ENCODE measurements at regions not wholly inside any gene's neighbourhood (a gene's known extent, or its start where the extent isn't known, plus 50 kb on each side); places are given as distances from the start of the nearest gene placed in this dataset.

DNA sequence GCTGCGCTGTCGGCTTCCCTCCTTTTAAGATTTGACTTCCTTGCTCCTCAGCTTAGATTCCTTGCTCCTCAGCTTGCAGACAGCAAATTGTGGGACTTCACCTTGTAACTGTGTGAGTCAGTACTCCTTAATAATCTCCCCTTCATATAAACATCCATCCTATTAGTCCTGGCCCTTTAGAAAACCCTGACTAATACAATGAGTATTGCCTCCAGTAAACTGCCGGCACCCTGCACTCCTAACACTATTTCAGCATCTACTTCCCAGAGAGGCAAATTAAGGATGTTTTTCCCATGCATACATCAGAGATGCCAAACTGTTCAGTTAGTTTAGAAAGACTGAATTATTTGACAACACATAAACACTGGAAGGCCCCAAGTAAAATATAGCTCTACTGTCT, 611.3 kb upstream of the TMEM132C start:
- CTCF ChIA-PET (ENCODE audit: partially characterized antibody), result interaction anchor here (0.8 to 1.4 kb wide), 1 partner anchor 22 kb away, joined by 3 read pairs; no protein-coding TSS in a partner anchor
- H2AFZ ChIP-seq (ENCODE audit: low read length), result no peak overlapping the region
- no peak overlapping the region for H3K27ac ChIP-seq (ENCODE audit: low read depth, low read length)
- no peaks in the 10 kb centered on the region for H3K23me2 ChIP-seq (ENCODE audit: low read depth, low read length)
- H3K9ac ChIP-seq (replicated peaks in 1 of 4; ENCODE audit: extremely low read depth in 1 of 4, low read depth in 3 of 4, low read length in 3 of 4), result no peak overlapping the region
- WGBS, 2 experiments (ENCODE audit: extremely low coverage in 1 of 2, insufficient coverage in 1 of 2, insufficient read length in 1 of 2, insufficient replicate concordance in 2 of 2, low coverage in 1 of 2, low lambda C conversion rate in 2 of 2, missing lambda C conversion rate in 1 of 2), result 98% methylated on average over 3 of the region's 3 CpGs; no CpG with 5 or more reads in 1 of the 2 experiments
- no peak overlapping the region for H2BK5ac ChIP-seq (ENCODE audit: low read depth, low read length)
- H2BK120ac ChIP-seq (replicated peaks; ENCODE audit: low read depth, low read length), result no peak overlapping the region
- no peaks in the 10 kb centered on the region for H4K20me1 ChIP-seq (replicated peaks in 1 of 2; ENCODE audit: control insufficient read depth in 1 of 2, insufficient read depth in 2 of 2, low read length in 2 of 2)
- no peak overlapping the region for H4K8ac ChIP-seq (ENCODE audit: extremely low read depth, insufficient read depth, low read length)
- no peak overlapping the region for H2BK12ac ChIP-seq (ENCODE audit: low read depth, low read length)
- H3K36me3 ChIP-seq (ENCODE audit: control insufficient read depth in 2 of 4, insufficient read depth in 4 of 4, low read length in 3 of 4), result no peaks in the 10 kb centered on the region
- H2AK5ac ChIP-seq (ENCODE audit: low read depth, low read length), result no peak overlapping the region
- H3K79me2 ChIP-seq (ENCODE audit: control insufficient read depth in 1 of 2, insufficient read depth in 2 of 2, low read length in 2 of 2), result no peaks in the 10 kb centered on the region
- H3K18ac ChIP-seq (ENCODE audit: extremely low read depth, low read length), result no peak overlapping the region
- no peaks in the 10 kb centered on the region for H3K27me3 ChIP-seq (replicated peaks in 1 of 4; ENCODE audit: control insufficient read depth in 3 of 4, extremely low read depth in 1 of 4, insufficient read depth in 3 of 4, low read length in 3 of 4)
- H3K4me3 ChIP-seq (ENCODE audit: extremely low read depth in 1 of 4, insufficient read depth in 2 of 4, low read depth in 3 of 4, low read length in 4 of 4), result no peak overlapping the region
- no peak overlapping the region for H4K91ac ChIP-seq (replicated peaks; ENCODE audit: insufficient read length, low read length)
- no peak for DNase-seq (ENCODE audit: low read depth in 1 of 2, low spot score in 2 of 2)
- H4K5ac ChIP-seq (ENCODE audit: insufficient read length, low read depth, low read length), result no peak overlapping the region
- H3K4ac ChIP-seq (replicated peaks; ENCODE audit: insufficient read length, low read depth, low read length), result no peak overlapping the region
- H3K79me1 ChIP-seq (ENCODE audit: low read depth, low read length), result no peaks in the 10 kb centered on the region
- TF ChIP-seq SIRT6 (IDR thresholded peaks at IDR 0.05; ENCODE audit: low read length) (no peak), EP300 (IDR thresholded peaks at IDR 0.05; ENCODE audit: borderline replicate concordance in 1 of 2, low read depth in 2 of 2, low read length in 2 of 2) (no peak), SRF (IDR thresholded peaks at IDR 0.05; ENCODE audit: low read depth, low read length) (no peak), SAP30 (IDR thresholded peaks at IDR 0.05; ENCODE audit: insufficient read depth, insufficient replicate concordance, low read length) (no peak), TAF1 (IDR thresholded peaks at IDR 0.05; ENCODE audit: low read depth, low read length) (no peak), BCL11A (IDR thresholded peaks at IDR 0.05; ENCODE audit: low read depth in 2 of 2, low read length in 2 of 2) (no peak), YY1 (IDR thresholded peaks at IDR 0.05; ENCODE audit: low read depth, low read length) (no peak)
- TF ChIP-seq, protein P1, sequence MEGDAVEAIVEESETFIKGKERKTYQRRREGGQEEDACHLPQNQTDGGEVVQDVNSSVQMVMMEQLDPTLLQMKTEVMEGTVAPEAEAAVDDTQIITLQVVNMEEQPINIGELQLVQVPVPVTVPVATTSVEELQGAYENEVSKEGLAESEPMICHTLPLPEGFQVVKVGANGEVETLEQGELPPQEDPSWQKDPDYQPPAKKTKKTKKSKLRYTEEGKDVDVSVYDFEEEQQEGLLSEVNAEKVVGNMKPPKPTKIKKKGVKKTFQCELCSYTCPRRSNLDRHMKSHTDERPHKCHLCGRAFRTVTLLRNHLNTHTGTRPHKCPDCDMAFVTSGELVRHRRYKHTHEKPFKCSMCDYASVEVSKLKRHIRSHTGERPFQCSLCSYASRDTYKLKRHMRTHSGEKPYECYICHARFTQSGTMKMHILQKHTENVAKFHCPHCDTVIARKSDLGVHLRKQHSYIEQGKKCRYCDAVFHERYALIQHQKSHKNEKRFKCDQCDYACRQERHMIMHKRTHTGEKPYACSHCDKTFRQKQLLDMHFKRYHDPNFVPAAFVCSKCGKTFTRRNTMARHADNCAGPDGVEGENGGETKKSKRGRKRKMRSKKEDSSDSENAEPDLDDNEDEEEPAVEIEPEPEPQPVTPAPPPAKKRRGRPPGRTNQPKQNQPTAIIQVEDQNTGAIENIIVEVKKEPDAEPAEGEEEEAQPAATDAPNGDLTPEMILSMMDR (IDR thresholded peaks at IDR 0.05; ENCODE audit: control extremely low read depth in 1 of 3, insufficient read depth in 1 of 3, low read depth in 1 of 3, low read length in 3 of 3), result no peak
- POLR2A ChIA-PET (ENCODE audit: partially characterized antibody), result no interaction called here
- H3K23ac ChIP-seq (ENCODE audit: insufficient read length), result no peak overlapping the region
- H3K56ac ChIP-seq (replicated peaks; ENCODE audit: insufficient read length, low read depth, low read length), result no peak overlapping the region
- no peaks in the 10 kb centered on the region for H3K4me1 ChIP-seq (replicated peaks in 1 of 4; ENCODE audit: control insufficient read depth in 3 of 4, insufficient read depth in 4 of 4, low read length in 3 of 4)
- H2BK20ac ChIP-seq (ENCODE audit: low read length), result no peak overlapping the region
- no peak overlapping the region for H3K4me2 ChIP-seq (ENCODE audit: insufficient read depth in 1 of 2, low read depth in 2 of 2, low read length in 2 of 2)
- no peak overlapping the region for H3K14ac ChIP-seq (ENCODE audit: insufficient read length)
- no peak for FAIRE-seq
- no peaks in the 10 kb centered on the region for H3K9me3 ChIP-seq (ENCODE audit: insufficient read depth in 2 of 2, low read depth in 1 of 2, low read length in 1 of 2)
- H2BK15ac ChIP-seq (ENCODE audit: low read length), result no peak overlapping the region
